ENCODE measurements at regions not wholly inside any gene's neighbourhood (a gene's known extent, or its start where the extent isn't known, plus 50 kb on each side); places are given as distances from the start of the nearest gene placed in this dataset.

DNA sequence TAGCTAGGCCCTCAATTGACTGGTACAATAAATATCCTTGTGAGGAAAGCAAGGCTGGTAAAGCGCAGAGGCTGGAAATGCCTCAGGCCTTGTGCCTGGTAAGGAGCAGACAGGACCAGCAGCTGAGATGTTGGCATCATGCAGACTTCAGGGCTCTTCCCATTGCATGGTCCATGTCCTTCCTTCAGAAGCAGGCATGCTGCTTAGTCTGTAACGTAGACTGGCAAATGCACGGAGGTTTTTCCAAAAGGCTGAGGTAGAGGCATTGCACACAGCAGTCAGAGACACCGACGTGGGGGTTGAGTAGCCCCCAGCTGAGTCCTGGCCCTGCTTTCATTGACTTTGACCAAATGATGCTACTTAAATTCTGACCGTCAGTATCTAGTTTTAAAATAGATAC, 87.1 kb downstream of the ADRB2 start:
- H3K4me3 Mint-ChIP-seq (ENCODE audit: unreplicated experiment) = no peak overlapping the region
- DNase-seq = no peak
- no peak overlapping the region for H3K27ac Mint-ChIP-seq (ENCODE audit: unreplicated experiment)
- TF ChIP-seq, protein P1, sequence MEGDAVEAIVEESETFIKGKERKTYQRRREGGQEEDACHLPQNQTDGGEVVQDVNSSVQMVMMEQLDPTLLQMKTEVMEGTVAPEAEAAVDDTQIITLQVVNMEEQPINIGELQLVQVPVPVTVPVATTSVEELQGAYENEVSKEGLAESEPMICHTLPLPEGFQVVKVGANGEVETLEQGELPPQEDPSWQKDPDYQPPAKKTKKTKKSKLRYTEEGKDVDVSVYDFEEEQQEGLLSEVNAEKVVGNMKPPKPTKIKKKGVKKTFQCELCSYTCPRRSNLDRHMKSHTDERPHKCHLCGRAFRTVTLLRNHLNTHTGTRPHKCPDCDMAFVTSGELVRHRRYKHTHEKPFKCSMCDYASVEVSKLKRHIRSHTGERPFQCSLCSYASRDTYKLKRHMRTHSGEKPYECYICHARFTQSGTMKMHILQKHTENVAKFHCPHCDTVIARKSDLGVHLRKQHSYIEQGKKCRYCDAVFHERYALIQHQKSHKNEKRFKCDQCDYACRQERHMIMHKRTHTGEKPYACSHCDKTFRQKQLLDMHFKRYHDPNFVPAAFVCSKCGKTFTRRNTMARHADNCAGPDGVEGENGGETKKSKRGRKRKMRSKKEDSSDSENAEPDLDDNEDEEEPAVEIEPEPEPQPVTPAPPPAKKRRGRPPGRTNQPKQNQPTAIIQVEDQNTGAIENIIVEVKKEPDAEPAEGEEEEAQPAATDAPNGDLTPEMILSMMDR (IDR thresholded peaks at IDR 0.05; ENCODE audit: partially characterized antibody, unreplicated experiment) = no peak
- H3K9me3 Mint-ChIP-seq (ENCODE audit: unreplicated experiment) = no peaks in the 10 kb centered on the region
- H3K27me3 Mint-ChIP-seq (ENCODE audit: unreplicated experiment) = no peaks in the 10 kb centered on the region
- H3K4me1 Mint-ChIP-seq (ENCODE audit: low read depth, unreplicated experiment) = no peaks in the 10 kb centered on the region
- no peaks in the 10 kb centered on the region for H3K36me3 Mint-ChIP-seq (ENCODE audit: unreplicated experiment)

DNA sequence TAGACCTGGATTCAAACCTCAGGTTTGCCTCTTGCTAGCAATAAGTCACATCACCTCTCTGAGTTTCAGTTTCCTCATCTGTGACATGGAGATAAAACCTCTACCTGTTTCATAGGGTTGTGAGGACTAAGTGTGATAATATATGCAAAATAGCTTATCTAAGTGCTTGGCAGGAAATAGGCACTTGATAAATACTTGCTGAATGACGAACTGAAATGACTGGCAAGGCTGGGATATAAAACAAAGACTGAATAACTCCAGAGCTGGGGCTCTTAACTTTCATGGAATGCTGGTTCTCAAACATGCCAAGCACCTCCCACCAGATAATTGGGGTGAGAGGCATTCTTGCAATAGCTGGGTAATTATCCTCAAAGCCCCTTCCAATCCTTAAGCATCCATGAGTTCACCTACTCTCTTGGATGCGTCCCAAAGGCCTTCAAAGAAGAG, 87.6 kb downstream of the ADRB2 start:
- H3K4me1 Mint-ChIP-seq (ENCODE audit: low read depth, unreplicated experiment) = no peaks in the 10 kb centered on the region
- H3K9me3 Mint-ChIP-seq (ENCODE audit: unreplicated experiment) = no peaks in the 10 kb centered on the region
- TF ChIP-seq, protein P1 (IDR thresholded peaks at IDR 0.05; ENCODE audit: partially characterized antibody, unreplicated experiment) = no peak
- H3K36me3 Mint-ChIP-seq (ENCODE audit: unreplicated experiment) = no peaks in the 10 kb centered on the region
- H3K27me3 Mint-ChIP-seq (ENCODE audit: unreplicated experiment) = no peaks in the 10 kb centered on the region
- DNase-seq = no peak
- H3K4me3 Mint-ChIP-seq (ENCODE audit: unreplicated experiment) = no peak overlapping the region
- H3K27ac Mint-ChIP-seq (ENCODE audit: unreplicated experiment) = no peak overlapping the region

DNA sequence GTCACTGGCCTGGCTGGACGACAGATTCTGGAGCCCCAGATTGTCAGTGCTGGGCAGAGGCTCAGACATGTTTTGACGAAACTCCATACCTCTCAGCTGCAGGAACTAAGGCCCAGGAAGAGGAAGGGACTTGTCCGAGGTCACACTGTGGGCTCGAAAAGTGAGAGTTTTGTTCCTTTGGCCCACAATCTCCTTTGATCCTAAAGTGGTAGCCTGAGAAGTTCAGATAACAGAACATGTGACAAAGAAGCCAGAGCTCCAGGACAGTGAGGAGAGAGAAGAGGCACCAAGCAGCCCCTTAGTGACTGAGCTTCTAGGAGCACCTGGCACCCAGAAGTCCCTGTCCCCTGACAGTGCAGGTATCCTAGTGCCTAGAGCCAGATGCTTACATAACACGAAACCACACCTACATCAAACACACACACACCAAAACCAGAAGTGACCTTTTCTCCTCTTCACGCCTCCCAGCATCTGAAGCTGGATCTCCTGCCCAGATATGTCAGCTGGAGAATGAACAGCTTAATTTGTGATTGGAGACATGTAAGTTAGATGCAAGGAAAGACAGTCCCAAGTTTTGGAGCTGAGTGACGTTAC, 88.9 kb downstream of the ADRB2 start:
- H3K27me3 Mint-ChIP-seq (ENCODE audit: unreplicated experiment) = peaks cover 2% of the 10 kb centered on the region
- H3K4me1 Mint-ChIP-seq (ENCODE audit: low read depth, unreplicated experiment) = no peaks in the 10 kb centered on the region
- TF ChIP-seq, protein P1 (IDR thresholded peaks at IDR 0.05; ENCODE audit: partially characterized antibody, unreplicated experiment) = no peak
- H3K4me3 Mint-ChIP-seq (ENCODE audit: unreplicated experiment) = no peak overlapping the region
- no peak overlapping the region for H3K27ac Mint-ChIP-seq (ENCODE audit: unreplicated experiment)
- no peaks in the 10 kb centered on the region for H3K36me3 Mint-ChIP-seq (ENCODE audit: unreplicated experiment)
- no peak for DNase-seq
- no peaks in the 10 kb centered on the region for H3K9me3 Mint-ChIP-seq (ENCODE audit: unreplicated experiment)

DNA sequence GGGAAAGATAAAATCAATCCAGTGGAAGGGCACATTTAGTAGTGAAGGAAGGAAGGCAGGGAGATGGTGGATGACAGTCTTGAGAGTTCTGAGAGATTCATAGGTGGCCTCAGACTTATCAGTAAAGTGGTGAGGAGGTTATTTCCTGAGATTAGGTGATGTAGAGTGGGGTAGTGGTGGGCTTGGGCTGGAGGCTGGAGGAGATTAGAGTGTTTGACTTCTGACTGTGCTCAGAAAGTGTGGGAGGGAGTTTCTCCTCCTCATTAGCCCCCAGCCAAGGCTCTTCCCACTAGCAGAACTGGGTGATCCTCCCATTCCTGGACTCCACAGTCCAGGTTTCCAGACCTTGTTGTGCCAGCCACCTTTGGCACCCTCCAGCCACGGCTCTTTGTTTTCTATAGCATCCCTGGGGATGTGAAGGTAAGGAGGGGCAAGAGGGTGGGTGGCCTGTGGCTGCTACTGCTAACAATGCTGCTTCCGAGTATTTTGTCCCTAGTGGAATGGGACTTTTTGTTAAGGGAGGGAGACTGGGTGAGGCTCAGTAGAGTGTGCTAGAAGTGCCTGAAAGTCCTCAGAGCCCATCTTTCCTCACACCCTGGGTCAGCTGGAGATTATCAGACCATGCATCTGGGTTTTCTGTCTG, 94.4 kb downstream of the ADRB2 start:
- no peak for DNase-seq
- Mint-ChIP-seq H3K4me1 (ENCODE audit: low read depth, unreplicated experiment) (no peaks in the 10 kb centered on the region), H3K4me3 (ENCODE audit: unreplicated experiment) (no peak overlapping the region), H3K27me3 (ENCODE audit: unreplicated experiment) (peaks cover 4% of the 10 kb centered on the region), H3K9me3 (ENCODE audit: unreplicated experiment) (peaks cover 2% of the 10 kb centered on the region), H3K36me3 (ENCODE audit: unreplicated experiment) (no peaks in the 10 kb centered on the region), H3K27ac (ENCODE audit: unreplicated experiment) (no peak overlapping the region)
- TF ChIP-seq, protein P1 (IDR thresholded peaks at IDR 0.05; ENCODE audit: partially characterized antibody, unreplicated experiment) = no peak

DNA sequence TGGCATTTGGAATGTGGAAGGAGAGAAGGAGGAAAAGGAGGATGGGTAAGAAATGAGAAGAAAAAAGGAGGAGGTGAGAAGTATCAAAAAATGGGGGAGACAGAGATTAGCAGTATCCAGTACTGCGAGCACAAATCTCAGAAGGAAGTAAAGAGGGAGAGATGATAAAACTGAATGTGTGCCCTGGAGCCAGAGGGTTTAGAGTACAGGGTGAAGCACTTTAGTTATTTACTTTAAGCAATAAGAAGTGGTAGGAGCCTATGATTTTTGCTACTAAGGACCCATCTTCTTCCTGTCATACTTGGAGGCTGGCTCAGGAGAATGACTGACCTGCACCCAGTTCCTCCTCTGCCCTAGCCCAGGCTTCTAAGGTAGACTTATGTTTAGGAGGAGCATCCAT, 94.9 kb downstream of the ADRB2 start:
- H3K36me3 Mint-ChIP-seq (ENCODE audit: unreplicated experiment) = no peaks in the 10 kb centered on the region
- peaks cover 4% of the 10 kb centered on the region for H3K27me3 Mint-ChIP-seq (ENCODE audit: unreplicated experiment)
- TF ChIP-seq, protein P1 (IDR thresholded peaks at IDR 0.05; ENCODE audit: partially characterized antibody, unreplicated experiment) = no peak
- peaks cover 2% of the 10 kb centered on the region for H3K9me3 Mint-ChIP-seq (ENCODE audit: unreplicated experiment)
- H3K4me1 Mint-ChIP-seq (ENCODE audit: low read depth, unreplicated experiment) = no peaks in the 10 kb centered on the region
- no peak overlapping the region for H3K4me3 Mint-ChIP-seq (ENCODE audit: unreplicated experiment)
- no peak for DNase-seq
- H3K27ac Mint-ChIP-seq (ENCODE audit: unreplicated experiment) = no peak overlapping the region
